Muscle layer of duodenum (tissue), 2 donors: ENCODE measurements at regions not wholly inside any gene's neighbourhood (a gene's known extent, or its start where the extent isn't known, plus 50 kb on each side); places are given as distances from the start of the nearest gene placed in this dataset.

Experiments
- H3K27ac ChIP-seq: one replicate; pipeline ENCODE4 v1.7.0; 2013; ENCODE audit warnings: mild to moderate bottlenecking, low read length
- H3K27me3 ChIP-seq: one replicate; pipeline ENCODE4 v1.7.0; 2013; ENCODE audit warnings: low read depth, mild to moderate bottlenecking, control low read depth, low read length
- H3K36me3 ChIP-seq, 2 donors: one replicate each; pipeline ENCODE4 v1.7.0; 2013; ENCODE audit warnings: low read length in 2 of 2, control low read depth in 1 of 2, mild to moderate bottlenecking in 1 of 2; ENCODE audit not compliant: insufficient read depth in 2 of 2, control insufficient read depth in 1 of 2
- H3K4me1 ChIP-seq, 2 donors: one replicate each; pipeline ENCODE4 v1.7.0; 2013; ENCODE audit warnings: low read length in 2 of 2, mild to moderate bottlenecking in 2 of 2, control low read depth in 1 of 2, moderate library complexity in 1 of 2; ENCODE audit not compliant: insufficient read depth in 2 of 2, control insufficient read depth in 1 of 2
- H3K4me3 ChIP-seq, 2 donors: one replicate each; pipeline ENCODE4 v1.7.0; 2013; ENCODE audit warnings: low read length in 2 of 2, low read depth in 1 of 2, mild to moderate bottlenecking in 1 of 2
- H3K9me3 ChIP-seq, 2 donors: one replicate each; pipeline ENCODE4 v1.7.0; 2013; ENCODE audit warnings: low read length in 2 of 2, control low read depth in 1 of 2, mild to moderate bottlenecking in 1 of 2; ENCODE audit not compliant: control insufficient read depth in 1 of 2
- donor health status: healthy.

- Histone ChIP-seq H3K4me1 (no peaks in the 10 kb centered on the region), H3K27ac (no peak overlapping the region), H3K36me3 (no peaks in the 10 kb centered on the region), H3K9me3 (no peaks in the 10 kb centered on the region), H3K4me3 (no peak overlapping the region), H3K27me3 (no peaks in the 10 kb centered on the region)
These were observed 64.2 kb upstream of the TNRC6C start for GRCh38 chr17:77894126-77894956.

DNA sequence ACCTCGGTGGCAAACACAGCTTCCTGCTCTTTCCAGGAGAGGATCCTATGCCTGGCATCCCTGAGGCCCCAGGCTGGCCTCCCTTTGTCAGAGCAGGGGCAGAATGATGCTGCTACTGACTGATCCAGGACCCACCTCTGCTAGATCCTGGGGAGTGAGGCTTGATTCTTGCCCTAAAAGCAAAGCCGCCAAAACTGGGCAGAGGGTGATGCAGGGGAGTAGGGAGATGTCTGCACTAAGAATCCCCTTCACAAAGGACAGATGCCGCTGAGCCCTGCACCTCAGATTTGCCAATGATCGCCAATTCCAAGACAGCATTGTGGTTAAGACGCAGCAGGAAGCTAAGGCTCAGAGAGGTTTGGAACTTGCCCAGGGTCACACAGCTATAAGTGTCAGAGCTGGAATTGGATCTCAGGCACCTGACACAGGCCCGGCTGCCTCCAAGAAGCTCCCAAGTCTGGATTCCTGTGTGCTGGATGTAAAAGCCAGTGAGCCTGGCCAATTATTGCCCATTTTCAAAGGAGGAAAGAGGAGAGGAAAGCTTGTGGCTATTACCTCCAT lies 60.7 kb upstream of the TNRC6C start:
- Histone ChIP-seq H3K9me3 (no peaks in the 10 kb centered on the region), H3K27ac (no peak overlapping the region), H3K36me3 (no peaks in the 10 kb centered on the region), H3K4me3 (no peak overlapping the region), H3K27me3 (no peaks in the 10 kb centered on the region), H3K4me1 (no peaks in the 10 kb centered on the region)

GRCh38 chr17:77898521-77899434 lies 59.7 kb upstream of the TNRC6C start:
- no peaks in the 10 kb centered on the region for H3K4me1 ChIP-seq
- no peak overlapping the region for H3K27ac ChIP-seq
- H3K27me3 ChIP-seq, result no peaks in the 10 kb centered on the region
- no peaks in the 10 kb centered on the region for H3K36me3 ChIP-seq
- H3K4me3 ChIP-seq, result no peak overlapping the region
- H3K9me3 ChIP-seq, result no peaks in the 10 kb centered on the region

GRCh38 chr17:77899498-77899897 lies 59.0 kb upstream of the TNRC6C start:
- Histone ChIP-seq H3K4me1 (no peaks in the 10 kb centered on the region), H3K27ac (no peak overlapping the region), H3K36me3 (no peaks in the 10 kb centered on the region), H3K27me3 (no peaks in the 10 kb centered on the region), H3K4me3 (no peak overlapping the region), H3K9me3 (no peaks in the 10 kb centered on the region)

DNA sequence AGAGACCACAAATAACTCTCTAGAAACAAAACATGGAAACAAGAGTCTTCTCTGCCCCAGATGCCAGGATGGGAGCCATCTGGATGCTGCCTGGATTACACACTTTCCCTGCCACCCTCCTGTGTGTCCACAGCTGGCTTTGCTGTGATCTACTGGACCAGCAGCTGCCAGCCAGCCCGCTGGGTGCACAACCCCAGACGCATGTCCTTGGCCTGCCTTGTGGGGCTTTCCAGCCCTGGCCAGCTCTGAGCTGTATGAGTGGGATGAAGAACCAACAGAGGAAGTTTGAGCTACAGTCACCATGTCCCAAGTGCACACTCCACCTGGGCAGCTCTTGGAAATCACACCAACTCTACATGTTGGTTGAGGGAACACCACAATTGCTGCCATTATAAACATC lies 57.0 kb upstream of the TNRC6C start:
- H3K36me3 ChIP-seq, result no peaks in the 10 kb centered on the region
- H3K9me3 ChIP-seq, result no peaks in the 10 kb centered on the region
- no peak overlapping the region for H3K4me3 ChIP-seq
- H3K4me1 ChIP-seq, result no peaks in the 10 kb centered on the region
- no peak overlapping the region for H3K27ac ChIP-seq
- H3K27me3 ChIP-seq, result no peaks in the 10 kb centered on the region

GRCh38 chr17:77905266-77905665 lies 53.2 kb upstream of the TNRC6C start:
- no peak overlapping the region for H3K4me3 ChIP-seq
- H3K4me1 ChIP-seq, result peaks cover 0 to 5% of the 10 kb centered on the region in 2 donors
- no peak overlapping the region for H3K27ac ChIP-seq
- H3K27me3 ChIP-seq, result no peaks in the 10 kb centered on the region
- no peaks in the 10 kb centered on the region for H3K36me3 ChIP-seq
- no peaks in the 10 kb centered on the region for H3K9me3 ChIP-seq

DNA sequence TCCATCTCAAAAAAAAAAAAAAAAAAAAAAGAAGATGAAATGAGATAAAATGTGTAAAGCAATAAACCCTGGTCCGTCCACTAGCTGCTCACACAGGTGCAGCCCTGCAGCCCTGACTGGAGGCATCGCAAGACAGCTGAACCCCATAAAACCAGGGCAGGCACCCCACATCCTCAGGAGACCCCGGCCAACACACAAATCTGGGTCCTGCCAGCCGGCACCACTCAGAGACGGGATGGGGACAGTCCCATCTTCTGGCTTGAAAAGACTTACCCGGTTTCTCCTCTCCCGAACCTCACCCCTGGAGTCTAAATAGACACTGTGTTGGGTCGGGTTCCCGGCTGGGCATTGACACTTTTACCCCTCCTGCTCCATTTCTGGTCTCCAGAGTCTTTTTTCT lies 52.7 kb upstream of the TNRC6C start:
- H3K4me1 ChIP-seq, result peaks cover 0 to 5% of the 10 kb centered on the region in 2 donors
- H3K27ac ChIP-seq, result no peak overlapping the region
- H3K27me3 ChIP-seq, result no peaks in the 10 kb centered on the region
- H3K36me3 ChIP-seq, result no peaks in the 10 kb centered on the region
- no peaks in the 10 kb centered on the region for H3K9me3 ChIP-seq
- no peak overlapping the region for H3K4me3 ChIP-seq

DNA sequence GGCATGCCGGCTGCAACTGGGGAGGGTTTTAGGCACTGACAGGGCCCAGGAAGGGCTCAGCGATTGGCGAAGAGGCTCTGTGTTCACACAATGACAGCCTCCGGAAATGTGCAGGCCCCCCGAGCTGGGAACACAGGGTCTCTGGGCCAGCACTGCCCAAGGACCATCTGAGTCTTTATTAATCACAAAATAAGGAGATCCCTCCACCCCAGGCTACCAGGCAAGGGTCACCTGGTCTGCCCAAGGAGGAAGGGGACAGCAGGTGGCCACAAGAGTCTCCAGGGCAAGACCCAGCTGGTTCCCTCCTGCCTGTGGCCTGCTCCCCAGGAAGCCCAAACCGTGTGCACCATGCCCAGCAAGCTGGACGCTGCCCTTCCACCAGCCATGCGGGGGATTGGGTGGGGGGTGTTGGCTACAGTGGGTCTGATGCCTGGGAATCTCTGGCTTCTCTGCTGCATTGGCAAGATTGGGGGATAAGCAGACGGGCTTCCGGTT lies 52.1 kb upstream of the TNRC6C start:
- no peak overlapping the region for H3K4me3 ChIP-seq
- H3K4me1 ChIP-seq, result peaks cover 0 to 5% of the 10 kb centered on the region in 2 donors
- H3K27ac ChIP-seq, result no peak overlapping the region
- H3K36me3 ChIP-seq, result no peaks in the 10 kb centered on the region
- H3K9me3 ChIP-seq, result no peaks in the 10 kb centered on the region
- no peaks in the 10 kb centered on the region for H3K27me3 ChIP-seq

- Histone ChIP-seq H3K27ac (no peak overlapping the region), H3K4me1 (peaks cover 0 to 5% of the 10 kb centered on the region in 2 donors), H3K27me3 (no peaks in the 10 kb centered on the region), H3K4me3 (no peak overlapping the region), H3K9me3 (no peaks in the 10 kb centered on the region), H3K36me3 (no peaks in the 10 kb centered on the region)
These were observed 50.7 kb upstream of the TNRC6C start for GRCh38 chr17:77907497-77908461.

DNA sequence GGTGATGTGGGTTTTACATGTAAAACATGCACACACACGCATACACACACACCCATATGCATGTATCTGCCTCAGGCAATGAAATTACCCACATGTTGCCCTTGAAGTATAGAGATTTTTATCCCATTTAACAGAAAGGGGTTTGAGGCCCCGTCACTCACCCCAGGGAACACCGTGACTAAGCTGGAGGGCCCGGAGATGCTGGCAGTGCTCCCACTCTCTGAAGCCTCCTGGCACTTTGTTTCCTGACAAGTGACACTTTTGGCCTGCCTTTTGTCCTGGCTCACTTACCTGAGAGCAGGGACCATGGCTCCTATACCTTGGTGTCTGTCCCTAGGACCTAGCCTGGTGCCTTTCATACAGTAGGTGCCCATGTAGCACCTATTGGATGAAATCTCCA lies 50.0 kb upstream of the TNRC6C start:
- no peaks in the 10 kb centered on the region for H3K27me3 ChIP-seq
- H3K36me3 ChIP-seq, result no peaks in the 10 kb centered on the region
- no peak overlapping the region for H3K4me3 ChIP-seq
- no peak overlapping the region for H3K27ac ChIP-seq
- no peaks in the 10 kb centered on the region for H3K9me3 ChIP-seq
- peaks cover 0 to 5% of the 10 kb centered on the region in 2 donors for H3K4me1 ChIP-seq
